Thyroid gland (tissue), 4 donors: ENCODE measurements at regions not wholly inside any gene's neighbourhood (a gene's known extent, or its start where the extent isn't known, plus 50 kb on each side); places are given as distances from the start of the nearest gene placed in this dataset.

ENCODE experiments used
- CTCF ChIP-seq, 6 experiments: fragments of 200-600 bp in 3 of 6; fragments of 450-650 bp in 3 of 6; sonication (generic) in 3 of 6; IDR thresholded peaks; one replicate each; pipeline ENCODE4 v1.5.1; 2016 to 2019; ENCODE audit warnings: antibody characterized with exemption in 6 of 6, mild to moderate bottlenecking in 2 of 6, inconsistent platforms in 1 of 6, moderate library complexity in 1 of 6
- POLR2A ChIP-seq, 2 donors: fragments of 450-650 bp; IDR thresholded peaks; one replicate each; pipeline ENCODE4 v1.6.1; 2017; ENCODE audit warnings: antibody characterized with exemption in 2 of 2, mild to moderate bottlenecking in 2 of 2, moderate library complexity in 1 of 2

- TF ChIP-seq CTCF (IDR thresholded peaks at IDR 0.05) (no peak), POLR2A (IDR thresholded peaks at IDR 0.05) (no peak)
Observed at GRCh38 chr2:80715433-80715832, 410.9 kb upstream of the LRRTM1 start.
